HG02763 (cell line): ENCODE measurements at regions not wholly inside any gene's neighbourhood (a gene's known extent, or its start where the extent isn't known, plus 50 kb on each side); places are given as distances from the start of the nearest gene placed in this dataset.

ENCODE experiments used
- ATAC-seq: cut with Tn5 transposase; IDR thresholded peaks from one replicate; pipeline ENCODE4 v1.9.1; 2021; ENCODE audit warnings: mild to moderate bottlenecking, moderate library complexity; ENCODE audit not compliant: unreplicated experiment

GRCh38 chr12:89821896-89822295 is 113.3 kb upstream of the ATP2B1 start:
- ATAC-seq: peak; percentile 71

GRCh38 chr12:89817501-89818226 is 109.0 kb upstream of the ATP2B1 start:
- ATAC-seq: no peak

DNA sequence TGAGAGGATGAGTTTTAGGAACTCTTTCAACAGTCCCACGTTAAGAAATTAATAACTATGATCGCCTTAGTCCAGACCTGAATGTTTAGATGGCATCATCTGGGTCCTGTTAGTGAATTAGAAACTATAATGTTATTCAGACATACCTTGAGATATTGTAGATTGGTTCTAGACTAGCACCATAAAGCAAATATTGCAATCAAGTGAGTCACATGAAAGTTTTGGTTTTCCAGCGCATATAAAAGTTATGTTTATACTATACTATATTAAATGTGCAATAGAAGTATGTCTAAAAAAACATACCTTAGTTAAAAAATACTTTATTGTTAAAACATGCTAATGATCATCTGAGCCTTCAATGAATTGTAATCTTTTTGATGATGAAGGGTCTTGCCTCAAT is 106.6 kb upstream of the ATP2B1 start:
- ATAC-seq: no peak

GRCh38 chr12:89803412-89803811 is 94.8 kb upstream of the ATP2B1 start:
- no peak for ATAC-seq

- ATAC-seq: no peak
Observed at GRCh38 chr12:89801284-89801683, 92.6 kb upstream of the ATP2B1 start.

- ATAC-seq: no peak
Observed at GRCh38 chr12:89800435-89800834, 91.8 kb upstream of the ATP2B1 start.

GRCh38 chr12:89799316-89799715 is 90.7 kb upstream of the ATP2B1 start:
- no peak for ATAC-seq

- ATAC-seq: no peak
Observed at GRCh38 chr12:89797436-89797835, 88.8 kb upstream of the ATP2B1 start.

GRCh38 chr12:89796798-89797382 is 88.3 kb upstream of the ATP2B1 start:
- no peak for ATAC-seq

DNA sequence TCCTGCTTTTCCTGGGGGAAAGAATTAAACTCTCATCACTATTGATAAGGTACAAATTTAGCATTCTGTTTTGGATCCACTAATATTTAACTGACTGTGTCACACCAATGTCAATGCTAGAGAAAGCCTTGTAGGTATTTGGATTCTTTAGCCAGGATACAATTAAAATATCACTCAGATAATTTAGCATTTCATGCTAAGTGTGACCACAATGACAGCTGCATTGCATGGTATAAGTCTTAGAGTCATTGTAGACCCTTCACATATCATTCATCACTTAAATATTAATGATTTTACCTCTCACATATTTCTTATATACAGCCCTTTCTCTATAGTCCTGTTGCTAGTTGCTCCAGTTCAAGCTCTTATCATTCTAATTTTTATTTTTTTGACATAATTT is 85.3 kb upstream of the ATP2B1 start:
- no peak for ATAC-seq

DNA sequence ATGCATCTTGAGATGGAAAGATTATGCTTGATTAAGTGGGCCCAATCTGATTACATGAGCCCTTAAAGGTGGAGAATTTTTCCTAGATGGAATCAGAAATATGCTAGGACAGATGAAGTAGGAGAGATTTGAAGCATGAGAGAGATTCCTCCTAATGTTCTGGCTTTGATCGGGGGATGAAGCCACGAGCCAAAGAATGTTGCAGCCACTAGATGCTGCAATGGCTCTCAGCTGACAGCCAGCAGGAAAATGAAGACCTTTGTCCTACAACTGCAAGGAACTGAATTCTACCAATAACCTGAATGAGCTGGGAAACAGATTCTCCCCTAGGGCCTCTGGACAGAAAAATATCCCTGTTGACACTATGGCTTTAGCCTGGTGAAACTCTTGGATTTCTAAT is 82.6 kb upstream of the ATP2B1 start:
- ATAC-seq: no peak

GRCh38 chr12:89789862-89790261 is 81.2 kb upstream of the ATP2B1 start:
- ATAC-seq: peak; percentile 77

GRCh38 chr12:89787763-89788162 is 79.1 kb upstream of the ATP2B1 start:
- ATAC-seq: no peak

DNA sequence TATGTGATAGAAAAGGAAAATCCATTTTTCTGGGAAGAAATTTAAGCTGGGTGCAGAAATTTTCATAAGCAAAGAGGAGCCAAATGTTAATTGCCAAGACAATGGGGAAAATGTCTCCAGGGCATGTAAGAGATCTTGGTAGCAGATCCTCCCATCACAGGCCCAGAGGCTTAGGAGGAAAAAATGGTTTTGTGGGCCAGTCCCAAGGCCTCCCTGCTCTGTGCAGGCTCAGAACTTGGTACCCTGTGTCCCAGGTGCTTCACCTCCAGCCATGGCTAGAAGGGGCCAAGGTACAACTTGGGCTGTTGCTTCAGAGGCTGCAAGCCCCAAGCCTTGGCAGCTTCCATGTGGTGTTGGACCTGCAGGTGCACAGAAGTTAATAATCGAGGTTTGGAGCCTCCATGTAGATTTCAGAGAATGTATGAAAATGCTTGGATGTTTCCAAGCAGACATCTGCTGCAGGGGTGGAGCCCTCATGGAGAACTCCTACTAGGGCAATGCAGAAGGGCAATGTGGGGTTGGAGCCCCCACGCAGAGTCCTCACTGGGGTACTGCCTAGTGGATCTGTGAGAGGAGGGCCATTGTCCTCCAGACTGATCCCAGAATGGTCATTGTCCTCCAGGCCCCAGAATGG is 77.7 kb upstream of the ATP2B1 start:
- no peak for ATAC-seq

DNA sequence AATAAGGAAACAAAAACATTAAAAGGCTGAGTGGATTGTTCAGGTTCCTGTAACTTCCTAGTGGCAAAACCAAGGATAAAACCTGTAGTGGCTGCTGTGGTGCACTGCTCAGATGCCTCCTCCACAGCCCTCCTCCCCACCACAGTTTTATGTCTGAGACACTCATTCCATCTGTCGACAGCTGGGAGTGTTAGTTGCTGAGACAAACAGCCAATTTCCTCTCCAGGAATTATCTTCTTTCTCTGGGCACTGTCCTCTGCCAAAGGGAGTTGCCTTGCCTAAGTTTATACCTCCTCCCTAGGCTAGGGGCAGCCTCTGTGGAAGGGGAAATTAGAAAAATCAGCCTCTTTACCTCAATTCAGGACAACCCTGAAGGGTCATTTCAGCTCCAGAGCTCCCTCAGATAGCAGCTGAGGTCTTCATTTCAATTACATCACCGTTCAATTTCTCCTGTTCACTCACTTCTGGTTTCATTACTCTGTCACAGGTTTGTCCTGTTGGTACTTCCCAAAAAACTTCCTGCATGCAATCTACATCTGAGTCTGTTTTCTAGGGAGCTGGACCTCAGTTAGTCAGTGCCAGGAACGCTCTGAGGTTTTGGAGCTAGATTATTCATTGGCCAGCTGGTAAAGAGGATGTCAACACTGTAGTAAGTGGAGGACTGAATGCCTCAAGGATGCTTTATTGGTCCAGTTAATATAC is 74.9 kb upstream of the ATP2B1 start:
- no peak for ATAC-seq

- no peak for ATAC-seq
Observed at GRCh38 chr12:89782807-89783206, 74.2 kb upstream of the ATP2B1 start.

DNA sequence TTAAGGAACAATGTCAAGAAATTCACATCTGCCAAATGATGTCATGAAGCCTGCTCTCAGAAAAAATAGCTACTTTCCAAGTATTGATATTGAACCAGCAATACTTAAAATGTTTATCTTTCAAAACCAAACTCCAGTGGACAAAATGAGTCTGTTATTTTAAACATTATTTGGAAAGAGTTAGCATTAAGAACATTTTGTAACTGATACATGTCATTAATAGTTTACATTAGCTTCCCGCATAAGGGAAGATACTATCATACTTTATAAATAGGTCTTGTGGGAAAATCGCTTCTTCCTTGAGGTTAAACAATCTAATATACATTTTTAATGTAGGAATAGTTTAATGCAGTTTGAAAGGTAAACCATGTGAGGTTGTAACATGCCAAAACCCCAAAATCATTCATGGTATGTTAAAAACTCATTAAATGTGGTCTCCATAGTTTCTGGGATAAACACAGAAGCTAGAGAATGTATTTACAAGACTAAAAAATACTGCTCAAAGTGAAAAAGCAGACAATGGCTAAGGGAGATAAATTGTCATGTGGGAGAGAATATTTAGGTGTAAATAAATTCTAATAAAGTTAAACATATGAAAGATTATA is 73.4 kb upstream of the ATP2B1 start:
- no peak for ATAC-seq

GRCh38 chr12:89781156-89781555 is 72.5 kb upstream of the ATP2B1 start:
- no peak for ATAC-seq

DNA sequence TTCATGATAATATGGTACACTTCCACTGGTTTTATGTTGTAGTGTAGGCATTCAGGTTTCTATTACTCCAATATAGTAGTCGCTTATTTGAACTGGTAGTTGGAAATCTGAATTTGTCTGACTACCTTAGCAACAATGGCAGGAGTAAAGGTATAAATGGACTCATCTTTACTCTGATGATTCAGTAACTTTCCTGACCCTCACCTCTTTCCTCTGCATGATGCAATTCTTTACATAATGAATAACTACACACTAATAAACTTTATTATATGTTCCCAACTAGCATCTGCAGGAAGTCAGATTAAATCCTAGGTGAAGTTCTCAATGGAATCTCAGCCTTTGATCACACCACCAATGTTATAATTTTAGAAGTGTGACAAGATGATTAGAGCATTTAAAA is 70.5 kb upstream of the ATP2B1 start:
- ATAC-seq: no peak

DNA sequence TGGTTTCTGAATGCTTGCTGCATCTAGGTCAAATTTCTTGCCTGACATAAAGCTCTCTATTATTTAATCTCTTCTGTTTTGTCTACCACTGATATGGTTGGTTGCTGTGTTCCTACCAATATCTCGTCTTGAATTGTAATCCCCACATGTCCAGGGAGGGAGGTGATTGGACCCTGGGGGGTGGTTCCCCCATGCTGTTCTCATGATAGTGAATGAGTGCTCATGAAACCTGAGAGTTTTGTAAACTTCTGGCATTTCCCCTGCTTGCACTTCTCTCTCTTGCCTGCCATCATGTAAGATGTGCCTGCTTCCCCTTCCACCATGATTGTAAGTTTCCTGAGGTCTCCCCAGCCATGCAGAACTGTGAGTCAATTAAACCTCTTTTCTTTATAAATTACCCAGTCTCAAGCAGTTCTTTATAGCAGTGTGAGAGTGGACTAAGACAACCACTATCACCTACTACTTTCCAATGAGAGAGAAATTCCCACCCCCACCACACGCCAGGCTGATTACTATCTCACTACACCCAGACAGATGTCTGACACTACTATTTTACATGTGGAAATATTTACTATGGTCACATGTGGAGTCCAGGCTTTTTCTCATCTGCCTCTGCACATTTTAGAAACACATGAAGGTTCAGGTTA is 69.2 kb upstream of the ATP2B1 start:
- no peak for ATAC-seq

DNA sequence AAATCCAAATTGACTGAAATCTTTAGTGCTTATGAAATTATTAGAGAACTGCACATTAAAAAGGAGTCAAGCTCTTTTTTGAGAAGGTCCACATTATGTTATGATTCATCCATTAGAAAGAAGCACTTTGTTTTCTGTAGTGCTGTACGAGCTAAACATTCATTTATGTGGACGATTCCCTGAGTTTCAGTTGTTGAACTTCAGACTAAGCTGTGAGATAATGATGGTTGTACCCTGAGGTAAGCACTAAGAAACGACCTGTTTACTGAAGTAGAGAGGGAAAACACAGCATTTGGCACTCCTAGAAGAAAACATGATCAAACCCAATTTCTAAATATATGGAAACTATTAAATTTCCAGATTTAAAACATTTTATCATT is 67.3 kb upstream of the ATP2B1 start:
- no peak for ATAC-seq
